Lower leg skin (tissue), 4 donors: ENCODE measurements at regions not wholly inside any gene's neighbourhood (a gene's known extent, or its start where the extent isn't known, plus 50 kb on each side); places are given as distances from the start of the nearest gene placed in this dataset.

Experiments
- DNase-seq, 2 donors: peaks; one replicate each; pipeline ENCODE4 v3.0.0-alpha.2; 2019; ENCODE audit warnings: low spot score in 2 of 2
- H3K4me3 ChIP-seq: fragments of 200-600 bp; sonication (generic); 2 replicates; pipeline ENCODE4 v1.5.1; 2017; ENCODE audit warnings: mild to moderate bottlenecking, low read depth; ENCODE audit not compliant: poor library complexity, severe bottlenecking
- CTCF ChIP-seq, 3 donors: fragments of 450-650 bp; IDR thresholded peaks; one replicate each; pipeline ENCODE4 v1.5.1; 2016; ENCODE audit warnings: antibody characterized with exemption in 3 of 3, mild to moderate bottlenecking in 3 of 3, moderate library complexity in 2 of 3
- POLR2A ChIP-seq, 2 donors: fragments of 450-650 bp; IDR thresholded peaks; one replicate each; pipeline ENCODE4 v1.6.1; 2016 to 2017; ENCODE audit warnings: antibody characterized with exemption in 2 of 2, mild to moderate bottlenecking in 1 of 2, moderate library complexity in 1 of 2
- WGBS, 2 donors: methylation state at CpG; one replicate each; pipeline ENCODE4 v1.1.5; 2018; 5-methylcytosine and 5-hydroxymethylcytosine counted together
- intact Hi-C: fragments of 100-400 bp; cut with DNase I; formaldehyde crosslinking; loops from one replicate; pipeline ENCODE4 v1.15.0; 2023; ENCODE audit warnings: low total_unique reads

- WGBS, 2 donors = 90 to 91% methylated on average over 1 of the region's 1 CpG
- H3K4me3 ChIP-seq = no peak overlapping the region
- TF ChIP-seq POLR2A (IDR thresholded peaks at IDR 0.05) (no peak), CTCF (IDR thresholded peaks at IDR 0.05) (no peak)
- intact Hi-C loops = loop anchor here (2.0 kb wide), 1 partner anchor 59 kb away; no protein-coding TSS in a partner anchor
- no peak for DNase-seq
Observed at GRCh38 chr9:109935406-109936087, 155.5 kb downstream of the PALM2AKAP2 start.

- no peak for DNase-seq
- no peak for TF ChIP-seq POLR2A (IDR thresholded peaks at IDR 0.05)
- TF ChIP-seq CTCF (IDR thresholded peaks at IDR 0.05) = no peak
- intact Hi-C loops = no loop called here
- 87% methylated on average over 3 of the region's 3 CpGs for WGBS, 2 donors
- H3K4me3 ChIP-seq = no peak overlapping the region
Observed at GRCh38 chr9:109937861-109938453, 158.0 kb downstream of the PALM2AKAP2 start.

- intact Hi-C loops = no loop called here
- TF ChIP-seq POLR2A (IDR thresholded peaks at IDR 0.05) = no peak
- no peak for TF ChIP-seq CTCF (IDR thresholded peaks at IDR 0.05)
- DNase-seq = no peak
- no peak overlapping the region for H3K4me3 ChIP-seq
Observed at GRCh38 chr9:109939698-109940342, 159.8 kb downstream of the PALM2AKAP2 start.

- intact Hi-C loops = no loop called here
- WGBS, 2 donors = 62 to 70% methylated on average over 3 of the region's 3 CpGs
- TF ChIP-seq POLR2A (IDR thresholded peaks at IDR 0.05) (no peak), CTCF (IDR thresholded peaks at IDR 0.05) (no peak)
- H3K4me3 ChIP-seq = no peak overlapping the region
- no peak for DNase-seq
Observed at GRCh38 chr9:109940561-109940960, 160.6 kb downstream of the PALM2AKAP2 start.

GRCh38 chr9:109941771-109942170 is 161.8 kb downstream of the PALM2AKAP2 start:
- no peak for DNase-seq
- H3K4me3 ChIP-seq = no peak overlapping the region
- 95 to 100% methylated on average over 1 of the region's 1 CpG for WGBS, 2 donors
- TF ChIP-seq CTCF (IDR thresholded peaks at IDR 0.05) (no peak), POLR2A (IDR thresholded peaks at IDR 0.05) (no peak)
- intact Hi-C loops = no loop called here
